ENCODE measurements at regions not wholly inside any gene's neighbourhood (a gene's known extent, or its start where the extent isn't known, plus 50 kb on each side); places are given as distances from the start of the nearest gene placed in this dataset.
A peak's percentile ranks its signal among the peaks of the same experiment; 100 is the strongest.

- intact Hi-C loops (cut with DNase I; ENCODE audit: low total_unique reads), result no loop called here
- DNase-seq, result peak; percentile 9
- H3K4me3 ChIP-seq, result no peak overlapping the region
- H3K4me1 ChIP-seq, result peaks cover 0 to 43% (median 22%) of the 10 kb centered on the region in 4 donors
- 56 to 58% methylated on average over 7 to 10 of the region's 10 CpGs for WGBS, 2 donors (ENCODE audit: low coverage in 1 of 2)
- peak overlapping the region in 3 of 4 donors; percentile 20 to 48 (median 44) for H3K27ac ChIP-seq
- in situ Hi-C loops (cut with MboI; ENCODE audit: low pct_ligation_motif_present in 1 of 4, low pct_unique_long_range_greater_than_20kb in 1 of 4, low sequenced_read_pairs in 3 of 4), result loop anchor here (10.0 to 25.0 kb wide), 4 partner anchors 145 to 528 kb away; no protein-coding TSS in a partner anchor
- no peaks in the 10 kb centered on the region for H3K36me3 ChIP-seq
- H3K27me3 ChIP-seq, result no peaks in the 10 kb centered on the region
- no peaks in the 10 kb centered on the region for H3K9me3 ChIP-seq
- TF ChIP-seq EP300 (IDR thresholded peaks at IDR 0.05; ENCODE audit: low read depth), result no peak
- TF ChIP-seq POLR2A (IDR thresholded peaks at IDR 0.05), result no peak
- TF ChIP-seq, protein P1, sequence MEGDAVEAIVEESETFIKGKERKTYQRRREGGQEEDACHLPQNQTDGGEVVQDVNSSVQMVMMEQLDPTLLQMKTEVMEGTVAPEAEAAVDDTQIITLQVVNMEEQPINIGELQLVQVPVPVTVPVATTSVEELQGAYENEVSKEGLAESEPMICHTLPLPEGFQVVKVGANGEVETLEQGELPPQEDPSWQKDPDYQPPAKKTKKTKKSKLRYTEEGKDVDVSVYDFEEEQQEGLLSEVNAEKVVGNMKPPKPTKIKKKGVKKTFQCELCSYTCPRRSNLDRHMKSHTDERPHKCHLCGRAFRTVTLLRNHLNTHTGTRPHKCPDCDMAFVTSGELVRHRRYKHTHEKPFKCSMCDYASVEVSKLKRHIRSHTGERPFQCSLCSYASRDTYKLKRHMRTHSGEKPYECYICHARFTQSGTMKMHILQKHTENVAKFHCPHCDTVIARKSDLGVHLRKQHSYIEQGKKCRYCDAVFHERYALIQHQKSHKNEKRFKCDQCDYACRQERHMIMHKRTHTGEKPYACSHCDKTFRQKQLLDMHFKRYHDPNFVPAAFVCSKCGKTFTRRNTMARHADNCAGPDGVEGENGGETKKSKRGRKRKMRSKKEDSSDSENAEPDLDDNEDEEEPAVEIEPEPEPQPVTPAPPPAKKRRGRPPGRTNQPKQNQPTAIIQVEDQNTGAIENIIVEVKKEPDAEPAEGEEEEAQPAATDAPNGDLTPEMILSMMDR (IDR thresholded peaks at IDR 0.05), result no peak
- no peak for TF ChIP-seq POLR2AphosphoS5 (IDR thresholded peaks at IDR 0.05)
Measured at GRCh38 chr13:74289861-74290773, 155.9 kb upstream of the KLF12 start.

DNA sequence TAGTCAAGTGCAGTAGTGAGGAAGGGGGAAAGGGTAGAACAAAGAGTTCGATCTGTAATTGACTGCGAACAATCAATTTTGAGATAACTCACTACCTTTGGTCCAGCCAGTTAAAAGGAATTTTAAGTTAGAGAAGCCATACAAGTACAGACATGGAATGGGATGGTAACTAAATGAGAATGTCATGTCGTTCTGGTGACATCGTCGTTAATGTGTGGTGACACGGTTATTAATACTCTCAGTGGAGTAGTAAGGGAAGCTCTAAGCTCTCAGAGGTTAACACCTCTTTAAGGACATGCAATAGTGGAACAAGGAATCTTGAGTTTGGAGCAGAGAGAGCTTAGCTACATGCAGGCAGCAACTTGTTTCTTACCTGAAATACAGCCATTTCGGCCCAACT is 154.9 kb upstream of the KLF12 start:
- TF ChIP-seq POLR2A (IDR thresholded peaks at IDR 0.05) (no peak), EP300 (IDR thresholded peaks at IDR 0.05; ENCODE audit: low read depth) (no peak), POLR2AphosphoS5 (IDR thresholded peaks at IDR 0.05) (no peak)
- TF ChIP-seq, protein P1 (IDR thresholded peaks at IDR 0.05), result no peak
- H3K4me3 ChIP-seq, result no peak overlapping the region
- DNase-seq, result no peak
- no peaks in the 10 kb centered on the region for H3K9me3 ChIP-seq
- peak overlapping the region in 3 of 4 donors; percentile 47 to 70 (median 56) for H3K27ac ChIP-seq
- in situ Hi-C loops (cut with MboI; ENCODE audit: low pct_ligation_motif_present in 1 of 4, low pct_unique_long_range_greater_than_20kb in 1 of 4, low sequenced_read_pairs in 3 of 4) (loop anchor here (10.0 to 25.0 kb wide), 4 partner anchors 144 to 527 kb away; no protein-coding TSS in a partner anchor), intact Hi-C loops (cut with DNase I; ENCODE audit: low total_unique reads) (no loop called here)
- no peaks in the 10 kb centered on the region for H3K36me3 ChIP-seq
- WGBS, 2 donors (ENCODE audit: low coverage in 1 of 2), result 87 to 88% methylated on average over 6 to 7 of the region's 7 CpGs
- H3K27me3 ChIP-seq, result no peaks in the 10 kb centered on the region
- H3K4me1 ChIP-seq, result peaks cover 0 to 43% (median 22%) of the 10 kb centered on the region in 4 donors

- TF ChIP-seq EP300 (IDR thresholded peaks at IDR 0.05; ENCODE audit: low read depth) (no peak), POLR2A (IDR thresholded peaks at IDR 0.05) (no peak), POLR2AphosphoS5 (IDR thresholded peaks at IDR 0.05) (no peak)
- TF ChIP-seq, protein P1 (IDR thresholded peaks at IDR 0.05), result no peak
- in situ Hi-C loops (cut with MboI; ENCODE audit: low pct_ligation_motif_present in 1 of 4, low pct_unique_long_range_greater_than_20kb in 1 of 4, low sequenced_read_pairs in 3 of 4) (loop anchor here (10.0 to 25.0 kb wide), 4 partner anchors 144 to 526 kb away; no protein-coding TSS in a partner anchor), intact Hi-C loops (cut with DNase I; ENCODE audit: low total_unique reads) (no loop called here)
- Histone ChIP-seq H3K4me1 (peaks cover 0 to 43% (median 22%) of the 10 kb centered on the region in 4 donors), H3K36me3 (no peaks in the 10 kb centered on the region), H3K9me3 (no peaks in the 10 kb centered on the region), H3K27ac (peak overlapping the region; percentile 47 to 70 (median 62)), H3K27me3 (no peaks in the 10 kb centered on the region), H3K4me3 (peak overlapping the region in 3 of 4 donors; percentile 1 to 23 (median 4))
- peak; percentile 49 for DNase-seq
- WGBS, 2 donors (ENCODE audit: low coverage in 1 of 2), result 7 to 10% methylated on average over 6 to 10 of the region's 10 CpGs
Measured at GRCh38 chr13:74288361-74288911, 154.2 kb upstream of the KLF12 start.

- peak overlapping the region; percentile 47 to 70 (median 62) for H3K27ac ChIP-seq
- 1 to 13% methylated on average over 1 to 4 of the region's 4 CpGs for WGBS, 2 donors (ENCODE audit: low coverage in 1 of 2)
- no peaks in the 10 kb centered on the region for H3K9me3 ChIP-seq
- no peaks in the 10 kb centered on the region for H3K36me3 ChIP-seq
- H3K4me3 ChIP-seq, result peak overlapping the region in 2 of 4 donors; percentile 4 to 23
- in situ Hi-C loops (cut with MboI; ENCODE audit: low pct_ligation_motif_present in 1 of 4, low pct_unique_long_range_greater_than_20kb in 1 of 4, low sequenced_read_pairs in 3 of 4), result loop anchor here (10.0 to 25.0 kb wide), 4 partner anchors 143 to 525 kb away; no protein-coding TSS in a partner anchor
- no peaks in the 10 kb centered on the region for H3K27me3 ChIP-seq
- TF ChIP-seq POLR2AphosphoS5 (IDR thresholded peaks at IDR 0.05) (peak in 2 of 3 donors; percentile 24 to 28), EP300 (IDR thresholded peaks at IDR 0.05; ENCODE audit: low read depth) (no peak)
- DNase-seq, result peak; percentile 85
- intact Hi-C loops (cut with DNase I; ENCODE audit: low total_unique reads), result no loop called here
- H3K4me1 ChIP-seq, result peaks cover 0 to 43% (median 22%) of the 10 kb centered on the region in 4 donors
Measured at GRCh38 chr13:74287724-74288169, 153.5 kb upstream of the KLF12 start.
